CD4-positive, alpha-beta T cell treated with Interleukin-2 at 100 ng/mL for 4 hours (primary cell): ENCODE measurements at regions not wholly inside any gene's neighbourhood (a gene's known extent, or its start where the extent isn't known, plus 50 kb on each side); places are given as distances from the start of the nearest gene placed in this dataset.

Experiments used
- DNase-seq: peaks from one replicate; pipeline ENCODE4 v3.0.0-alpha.2; 2020; ENCODE audit warnings: low spot score

- no peak for DNase-seq
Measured at GRCh38 chr1:112040891-112041740, 51.6 kb upstream of the KCND3 start.

GRCh38 chr1:112043901-112044300 lies 54.4 kb upstream of the KCND3 start:
- no peak for DNase-seq

- no peak for DNase-seq
Measured at GRCh38 chr1:112044745-112045144, 55.3 kb upstream of the KCND3 start.

GRCh38 chr1:112046630-112047029 lies 57.2 kb upstream of the KCND3 start:
- no peak for DNase-seq

GRCh38 chr1:112048421-112048820 lies 59.0 kb upstream of the KCND3 start:
- no peak for DNase-seq

GRCh38 chr1:112054510-112054909 lies 65.0 kb upstream of the KCND3 start:
- no peak for DNase-seq

GRCh38 chr1:112056354-112056753 lies 66.9 kb upstream of the KCND3 start:
- DNase-seq: no peak

GRCh38 chr1:112057736-112058135 lies 68.3 kb upstream of the KCND3 start:
- no peak for DNase-seq

GRCh38 chr1:112058815-112059450 lies 69.5 kb upstream of the KCND3 start:
- no peak for DNase-seq

GRCh38 chr1:112059679-112060078 lies 70.2 kb upstream of the KCND3 start:
- no peak for DNase-seq

- no peak for DNase-seq
Measured at GRCh38 chr1:112060261-112060660, 70.8 kb upstream of the KCND3 start.

GRCh38 chr1:112061056-112061455 lies 71.6 kb upstream of the KCND3 start:
- no peak for DNase-seq

GRCh38 chr1:112061901-112062320 lies 72.4 kb upstream of the KCND3 start:
- DNase-seq: no peak

GRCh38 chr1:112063781-112064728 lies 74.6 kb upstream of the KCND3 start:
- no peak for DNase-seq

- DNase-seq: no peak
Measured at GRCh38 chr1:112067989-112068388, 78.5 kb upstream of the KCND3 start.

GRCh38 chr1:112070677-112071076 lies 81.2 kb upstream of the KCND3 start:
- no peak for DNase-seq

- no peak for DNase-seq
Measured at GRCh38 chr1:112074711-112075110, 85.2 kb upstream of the KCND3 start.

- no peak for DNase-seq
Measured at GRCh38 chr1:112075566-112075965, 86.1 kb upstream of the KCND3 start.

GRCh38 chr1:112079446-112079845 lies 90.0 kb upstream of the KCND3 start:
- no peak for DNase-seq

- no peak for DNase-seq
Measured at GRCh38 chr1:112083487-112083886, 94.0 kb upstream of the KCND3 start.

- no peak for DNase-seq
Measured at GRCh38 chr1:112092656-112093371, 103.3 kb upstream of the KCND3 start.

- no peak for DNase-seq
Measured at GRCh38 chr1:112093372-112093694, 103.9 kb upstream of the KCND3 start.
